SHP77 treated with DMSO at 0.1 percent for 48 hours (cell line): ENCODE measurements at regions not wholly inside any gene's neighbourhood (a gene's known extent, or its start where the extent isn't known, plus 50 kb on each side); places are given as distances from the start of the nearest gene placed in this dataset.

ENCODE experiments used
- DNase-seq: peaks from one replicate; lab custom pipeline; 2025; lab: John Stamatoyannopoulos, UW

GRCh38 chr3:84877092-84877491, 81.7 kb upstream of the CADM2 start:
- DNase-seq: no peak

GRCh38 chr3:84881288-84881687, 77.5 kb upstream of the CADM2 start:
- no peak for DNase-seq

- DNase-seq: peak; percentile 81
Measured at GRCh38 chr3:84885199-84885882, 73.4 kb upstream of the CADM2 start.

GRCh38 chr3:84891851-84892250, 66.9 kb upstream of the CADM2 start:
- no peak for DNase-seq

GRCh38 chr3:84893211-84893610, 65.6 kb upstream of the CADM2 start:
- DNase-seq: no peak

- DNase-seq: peak; percentile 22
Measured at GRCh38 chr3:84904212-84904611, 54.6 kb upstream of the CADM2 start.

GRCh38 chr3:84904816-84905555, 53.8 kb upstream of the CADM2 start:
- DNase-seq: peak; percentile 81

GRCh38 chr3:84905556-84905920, 53.3 kb upstream of the CADM2 start:
- DNase-seq: no peak

GRCh38 chr3:84906065-84906464, 52.7 kb upstream of the CADM2 start:
- no peak for DNase-seq
